ENCODE measurements at regions not wholly inside any gene's neighbourhood (a gene's known extent, or its start where the extent isn't known, plus 50 kb on each side); places are given as distances from the start of the nearest gene placed in this dataset.

DNA sequence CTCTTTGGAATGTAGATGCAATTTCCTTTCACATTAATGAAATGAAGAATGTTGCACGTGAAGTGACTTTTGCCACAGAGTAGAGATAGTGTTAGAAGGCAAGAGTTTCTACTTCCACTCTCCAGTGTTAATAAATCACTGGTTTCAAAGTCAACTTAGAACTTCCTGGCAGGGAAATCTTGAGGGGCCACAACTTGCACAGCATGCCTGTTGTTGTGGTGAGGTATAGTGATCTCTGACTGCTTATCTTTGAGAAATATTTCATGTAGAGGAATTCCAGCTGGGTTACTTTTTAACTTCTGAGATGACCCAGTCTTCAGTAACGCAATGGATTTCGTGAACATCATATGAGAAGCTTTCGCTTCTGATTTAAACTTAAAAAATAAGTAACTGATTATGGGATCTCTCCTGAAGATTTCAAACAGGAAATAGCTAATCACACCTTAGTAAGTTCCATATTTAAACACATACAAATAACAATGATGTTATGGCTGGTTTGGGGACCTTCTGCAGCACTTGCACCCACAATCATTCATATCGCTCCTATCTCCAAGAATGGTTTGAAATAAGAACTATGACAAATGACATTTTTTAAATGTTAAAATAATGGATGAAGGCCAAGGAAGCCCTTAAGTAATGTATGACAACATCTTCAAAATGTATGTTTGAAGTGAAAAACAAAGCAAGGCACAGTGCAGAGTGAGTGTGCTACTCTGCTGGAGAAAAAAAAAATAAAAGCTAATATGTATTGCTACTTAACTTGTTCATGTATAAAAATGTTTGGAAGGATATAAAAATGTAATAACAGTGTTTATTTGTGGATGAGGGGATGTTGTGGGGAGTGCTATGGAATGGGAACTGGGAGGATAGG, 726.5 kb upstream of the NECTIN3 start:
- no peak for TF ChIP-seq GATA3 (IDR thresholded peaks at IDR 0.05; ENCODE audit: low read depth, low read length)
- TF ChIP-seq GATA2 (IDR thresholded peaks at IDR 0.05; ENCODE audit: low read depth, low read length): no peak

DNA sequence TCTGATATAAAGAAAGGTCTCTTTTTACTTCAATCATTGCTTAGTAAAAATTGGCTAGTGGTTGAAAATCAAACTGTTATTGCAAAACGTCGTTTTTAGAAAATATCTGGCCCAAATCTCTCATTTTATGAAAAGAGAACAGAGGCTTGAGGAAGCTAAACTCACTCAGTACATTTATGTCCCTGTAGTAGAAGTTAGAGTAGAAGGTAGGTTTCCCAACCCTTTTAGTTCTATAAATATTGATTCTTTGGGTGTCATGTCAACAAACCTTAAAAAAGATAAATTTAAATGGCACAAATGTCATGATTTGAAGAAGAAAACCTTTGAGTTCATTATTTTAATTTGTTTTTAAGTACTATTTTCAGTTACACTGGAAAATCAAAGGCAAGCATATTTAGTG, 722.3 kb upstream of the NECTIN3 start:
- no peak for TF ChIP-seq GATA2 (IDR thresholded peaks at IDR 0.05; ENCODE audit: low read depth, low read length)
- TF ChIP-seq GATA3 (IDR thresholded peaks at IDR 0.05; ENCODE audit: low read depth, low read length): no peak

DNA sequence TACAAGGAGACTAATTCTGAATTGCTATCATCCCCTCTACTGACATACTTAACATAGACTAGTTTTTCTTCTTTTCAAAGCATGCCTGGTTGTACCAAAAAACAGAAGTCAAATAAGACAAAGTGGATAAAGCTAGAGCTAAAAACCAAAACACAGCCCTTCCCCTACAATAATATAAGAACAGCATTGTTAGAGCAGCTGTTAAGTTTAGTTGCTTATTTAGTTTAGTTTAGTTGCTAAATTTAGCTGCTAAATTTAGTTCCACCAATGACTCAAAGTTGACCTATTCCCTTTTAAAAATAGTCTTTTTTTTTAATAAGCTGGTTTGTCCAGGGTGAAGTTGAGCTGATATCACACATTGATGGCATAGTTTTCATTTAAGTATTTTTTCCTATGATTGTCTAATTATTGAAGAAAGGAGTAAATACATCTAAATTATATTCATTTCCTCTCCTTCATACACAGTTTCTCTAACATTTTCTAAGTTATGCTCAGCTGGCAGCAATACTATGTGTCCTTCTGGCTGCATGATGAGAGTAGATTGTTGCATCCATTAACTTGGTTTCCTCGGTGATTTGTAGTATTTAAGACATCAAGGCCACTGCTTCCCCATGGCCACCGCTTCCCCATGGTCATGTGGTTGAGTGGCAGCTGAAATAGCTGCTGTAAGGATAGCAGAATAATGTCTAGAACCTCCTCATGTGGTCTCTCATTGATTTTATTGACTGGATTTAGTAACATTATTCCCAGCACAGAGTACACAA, 718.6 kb upstream of the NECTIN3 start:
- TF ChIP-seq GATA2 (IDR thresholded peaks at IDR 0.05; ENCODE audit: low read depth, low read length) (no peak), GATA3 (IDR thresholded peaks at IDR 0.05; ENCODE audit: low read depth, low read length) (no peak)

- TF ChIP-seq GATA2 (IDR thresholded peaks at IDR 0.05; ENCODE audit: low read depth, low read length) (no peak), GATA3 (IDR thresholded peaks at IDR 0.05; ENCODE audit: low read depth, low read length) (no peak)
Measured at GRCh38 chr3:110362751-110363150, 708.9 kb upstream of the NECTIN3 start.

GRCh38 chr3:110375751-110376518, 695.7 kb upstream of the NECTIN3 start:
- TF ChIP-seq GATA2 (IDR thresholded peaks at IDR 0.05; ENCODE audit: low read depth, low read length) (no peak), GATA3 (IDR thresholded peaks at IDR 0.05; ENCODE audit: low read depth, low read length) (no peak)

DNA sequence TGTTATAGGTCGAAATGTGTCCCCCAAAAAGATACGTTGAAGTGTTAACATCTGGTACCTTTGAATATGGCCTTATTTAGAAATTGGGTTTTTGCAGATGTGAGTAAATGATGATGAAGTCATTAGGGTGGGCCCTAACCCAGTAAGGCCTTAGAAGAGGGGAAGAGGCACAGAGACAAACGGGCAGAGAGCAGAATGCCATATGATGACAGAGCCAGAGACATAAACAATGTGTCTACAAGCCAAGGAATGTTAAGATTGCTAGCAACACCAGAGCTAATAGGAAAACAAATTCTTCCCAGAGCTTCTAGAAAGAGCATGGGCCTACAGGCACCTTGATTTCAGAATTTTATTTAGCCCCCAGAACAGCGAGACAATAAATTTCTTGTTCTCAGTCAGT, 693.1 kb upstream of the NECTIN3 start:
- TF ChIP-seq GATA2 (IDR thresholded peaks at IDR 0.05; ENCODE audit: low read depth, low read length): no peak
- no peak for TF ChIP-seq GATA3 (IDR thresholded peaks at IDR 0.05; ENCODE audit: low read depth, low read length)

DNA sequence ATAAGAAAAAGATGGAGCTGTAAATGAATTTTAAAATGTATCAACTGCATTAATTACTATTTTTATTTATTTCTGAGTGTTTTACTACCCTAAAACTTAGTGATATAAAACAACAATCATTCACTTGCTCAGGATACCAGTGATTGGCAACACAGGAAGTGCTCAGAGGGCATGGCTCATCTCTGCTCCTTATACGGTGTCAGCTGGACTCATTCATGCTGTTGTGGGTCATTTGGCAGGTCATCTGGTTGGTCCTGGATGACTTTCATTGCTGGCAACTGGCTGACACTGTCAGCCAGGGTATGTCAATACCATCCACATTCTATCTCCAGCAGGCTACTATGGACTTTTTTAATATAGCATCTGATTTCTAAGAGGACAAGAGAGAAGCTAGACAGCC, 689.6 kb upstream of the NECTIN3 start:
- TF ChIP-seq GATA3 (IDR thresholded peaks at IDR 0.05; ENCODE audit: low read depth, low read length) (no peak), GATA2 (IDR thresholded peaks at IDR 0.05; ENCODE audit: low read depth, low read length) (no peak)

DNA sequence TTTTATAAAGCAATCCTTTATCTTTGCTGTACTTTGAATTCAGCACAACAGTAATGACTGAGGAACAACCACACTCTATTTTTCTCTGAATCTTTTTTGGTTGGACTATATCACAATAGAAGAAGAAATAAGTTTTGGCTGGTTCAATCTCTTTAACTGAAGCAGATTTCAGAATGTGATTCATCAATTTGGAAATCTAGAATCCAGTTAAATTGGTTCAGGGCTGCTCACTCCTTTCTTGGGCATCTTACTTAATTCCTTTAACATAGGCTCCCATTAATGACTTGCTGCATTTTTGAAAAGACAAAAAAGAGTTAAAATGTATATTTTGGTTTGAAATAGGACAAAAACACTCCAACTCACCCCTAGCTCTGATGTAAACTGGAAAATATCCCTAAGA, 688.3 kb upstream of the NECTIN3 start:
- no peak for TF ChIP-seq GATA3 (IDR thresholded peaks at IDR 0.05; ENCODE audit: low read depth, low read length)
- no peak for TF ChIP-seq GATA2 (IDR thresholded peaks at IDR 0.05; ENCODE audit: low read depth, low read length)

DNA sequence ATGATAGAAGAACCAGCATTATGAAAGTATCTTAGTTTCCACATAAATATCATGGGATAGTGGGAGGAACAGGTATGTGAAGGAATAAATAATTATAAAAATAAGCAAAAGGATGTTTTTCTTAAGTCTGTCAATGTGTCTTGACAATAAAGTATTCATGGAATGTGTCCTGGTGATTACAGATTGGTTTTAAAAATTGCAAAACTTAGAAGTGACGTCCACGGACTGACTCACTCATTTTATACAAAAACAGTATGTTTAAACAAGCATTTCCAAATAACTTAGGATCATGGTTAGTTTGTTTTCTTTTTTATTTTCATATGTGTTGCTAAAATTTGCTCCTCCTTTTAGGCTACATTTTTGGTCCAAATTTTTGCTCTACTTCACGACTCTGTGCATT, 687.0 kb upstream of the NECTIN3 start:
- TF ChIP-seq GATA3 (IDR thresholded peaks at IDR 0.05; ENCODE audit: low read depth, low read length): no peak
- no peak for TF ChIP-seq GATA2 (IDR thresholded peaks at IDR 0.05; ENCODE audit: low read depth, low read length)

- TF ChIP-seq GATA2 (IDR thresholded peaks at IDR 0.05; ENCODE audit: low read depth, low read length): no peak
- no peak for TF ChIP-seq GATA3 (IDR thresholded peaks at IDR 0.05; ENCODE audit: low read depth, low read length)
Measured at GRCh38 chr3:110389005-110389404, 682.6 kb upstream of the NECTIN3 start.

- TF ChIP-seq GATA3 (IDR thresholded peaks at IDR 0.05; ENCODE audit: low read depth, low read length): no peak
- TF ChIP-seq GATA2 (IDR thresholded peaks at IDR 0.05; ENCODE audit: low read depth, low read length): no peak
Measured at GRCh38 chr3:110390372-110390771, 681.2 kb upstream of the NECTIN3 start.

DNA sequence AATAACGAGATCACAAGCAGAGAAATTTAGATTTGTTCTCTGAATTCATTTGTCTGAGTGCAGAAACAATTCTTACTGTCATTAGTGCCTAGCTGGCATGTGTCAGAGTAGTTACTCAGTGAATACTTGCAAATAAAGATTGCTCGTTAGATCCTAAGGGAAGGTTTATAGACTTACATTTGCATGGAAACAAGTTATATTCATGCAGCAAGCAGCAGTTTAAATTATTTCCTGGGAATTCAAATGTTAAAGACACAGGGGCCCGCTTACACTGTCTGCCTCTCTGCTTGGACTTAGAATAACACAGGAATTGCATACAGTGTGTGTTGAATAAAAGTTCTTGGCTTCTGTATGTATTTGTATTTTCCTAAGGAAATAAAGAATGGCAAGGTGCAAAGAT, 680.6 kb upstream of the NECTIN3 start:
- TF ChIP-seq GATA3 (IDR thresholded peaks at IDR 0.05; ENCODE audit: low read depth, low read length) (no peak), GATA2 (IDR thresholded peaks at IDR 0.05; ENCODE audit: low read depth, low read length) (no peak)

DNA sequence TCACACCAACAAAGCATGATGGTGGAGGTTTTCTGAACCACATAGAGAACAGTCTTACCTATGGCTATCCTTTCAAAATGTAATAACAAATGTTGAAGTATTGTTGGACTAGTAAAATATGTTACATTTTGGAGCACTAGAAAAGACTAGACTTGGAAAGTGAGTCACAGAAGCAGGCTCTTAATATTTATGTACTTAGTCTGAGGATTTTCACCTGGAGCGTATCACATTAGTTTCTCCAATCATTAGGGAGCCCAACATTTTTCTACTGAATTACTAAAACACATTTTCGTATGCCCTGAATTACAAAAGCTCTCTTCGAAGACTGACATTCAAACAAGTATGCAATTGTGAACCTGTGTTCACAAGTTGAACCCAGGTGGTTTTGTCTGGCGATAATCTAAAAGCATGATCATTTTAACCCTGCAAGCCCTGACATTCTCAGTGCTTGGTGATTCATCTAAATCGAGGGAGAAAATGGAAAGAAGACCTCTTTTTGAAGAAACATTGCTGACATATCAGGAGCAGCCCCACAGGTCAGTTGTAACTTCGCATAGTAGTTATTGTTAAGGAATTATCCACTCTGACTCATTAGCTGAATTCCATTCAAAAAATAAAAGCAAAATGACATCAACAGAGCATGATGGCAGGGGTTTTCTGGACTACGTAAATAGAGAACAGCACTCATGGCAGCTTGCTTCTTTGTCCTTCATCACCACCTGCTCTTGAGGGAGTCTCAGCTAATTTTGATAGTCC, 679.8 kb upstream of the NECTIN3 start:
- no peak for TF ChIP-seq GATA3 (IDR thresholded peaks at IDR 0.05; ENCODE audit: low read depth, low read length)
- TF ChIP-seq GATA2 (IDR thresholded peaks at IDR 0.05; ENCODE audit: low read depth, low read length): no peak

Measured in SH-SY5Y (cell line).